IPS-15b (cell line): ENCODE measurements at regions not wholly inside any gene's neighbourhood (a gene's known extent, or its start where the extent isn't known, plus 50 kb on each side); places are given as distances from the start of the nearest gene placed in this dataset.

Experiments used
- H3K27me3 ChIP-seq: one replicate; pipeline ENCODE4 v1.6.1; 2013; ENCODE audit warnings: low read length; ENCODE audit not compliant: control insufficient read depth, insufficient read depth
- H3K36me3 ChIP-seq: one replicate; pipeline ENCODE4 v1.6.1; 2013; ENCODE audit warnings: low read length; ENCODE audit not compliant: control insufficient read depth, insufficient read depth
- H3K4me1 ChIP-seq: one replicate; pipeline ENCODE4 v1.6.1; 2013; ENCODE audit warnings: mild to moderate bottlenecking, low read length; ENCODE audit not compliant: control insufficient read depth, insufficient read depth
- H3K4me3 ChIP-seq: one replicate; pipeline ENCODE4 v1.5.1; 2013; ENCODE audit warnings: low read depth, low read length
- H3K9ac ChIP-seq: one replicate; pipeline ENCODE4 v1.6.1; 2013; ENCODE audit warnings: low read depth, mild to moderate bottlenecking, low read length
- H3K9me3 ChIP-seq: one replicate; pipeline ENCODE4 v1.6.1; 2013; ENCODE audit warnings: mild to moderate bottlenecking, low read length; ENCODE audit not compliant: control insufficient read depth, insufficient read depth

GRCh38 chr18:77461062-77461688, 211.5 kb downstream of the GALR1 start:
- H3K9ac ChIP-seq = no peak overlapping the region
- no peaks in the 10 kb centered on the region for H3K4me1 ChIP-seq
- no peak overlapping the region for H3K4me3 ChIP-seq
- H3K27me3 ChIP-seq = no peaks in the 10 kb centered on the region
- no peaks in the 10 kb centered on the region for H3K9me3 ChIP-seq
- H3K36me3 ChIP-seq = no peaks in the 10 kb centered on the region

- no peaks in the 10 kb centered on the region for H3K36me3 ChIP-seq
Measured at GRCh38 chr18:77464917-77465316, 215.3 kb downstream of the GALR1 start.

GRCh38 chr18:77466890-77467289, 217.2 kb downstream of the GALR1 start:
- H3K9ac ChIP-seq = no peak overlapping the region
- H3K27me3 ChIP-seq = no peaks in the 10 kb centered on the region
- peaks cover 9% of the 10 kb centered on the region for H3K4me1 ChIP-seq
- H3K9me3 ChIP-seq = no peaks in the 10 kb centered on the region
- H3K4me3 ChIP-seq = no peak overlapping the region
- H3K36me3 ChIP-seq = no peaks in the 10 kb centered on the region

More at GRCh38 chr18:77464917-77465316, 215.3 kb downstream of the GALR1 start:
- Histone ChIP-seq H3K4me1 (no peaks in the 10 kb centered on the region), H3K9ac (no peak overlapping the region), H3K27me3 (no peaks in the 10 kb centered on the region), H3K4me3 (no peak overlapping the region), H3K9me3 (no peaks in the 10 kb centered on the region)

GRCh38 chr18:77469131-77469530, 219.5 kb downstream of the GALR1 start:
- Histone ChIP-seq H3K9me3 (no peaks in the 10 kb centered on the region), H3K4me3 (no peak overlapping the region), H3K9ac (no peak overlapping the region), H3K36me3 (no peaks in the 10 kb centered on the region), H3K4me1 (peaks cover 9% of the 10 kb centered on the region), H3K27me3 (no peaks in the 10 kb centered on the region)

GRCh38 chr18:77470569-77471413, 221.1 kb downstream of the GALR1 start:
- H3K4me1 ChIP-seq = peaks cover 9% of the 10 kb centered on the region
- no peak overlapping the region for H3K4me3 ChIP-seq
- no peaks in the 10 kb centered on the region for H3K36me3 ChIP-seq
- no peaks in the 10 kb centered on the region for H3K9me3 ChIP-seq
- no peaks in the 10 kb centered on the region for H3K27me3 ChIP-seq
- no peak overlapping the region for H3K9ac ChIP-seq

- Histone ChIP-seq H3K4me3 (no peak overlapping the region), H3K9me3 (no peaks in the 10 kb centered on the region), H3K9ac (no peak overlapping the region), H3K36me3 (no peaks in the 10 kb centered on the region), H3K27me3 (no peaks in the 10 kb centered on the region), H3K4me1 (peaks cover 9% of the 10 kb centered on the region)
Measured at GRCh38 chr18:77472509-77472908, 222.9 kb downstream of the GALR1 start.

- no peaks in the 10 kb centered on the region for H3K36me3 ChIP-seq
- no peak overlapping the region for H3K4me3 ChIP-seq
- no peaks in the 10 kb centered on the region for H3K9me3 ChIP-seq
- no peak overlapping the region for H3K9ac ChIP-seq
- no peaks in the 10 kb centered on the region for H3K4me1 ChIP-seq
- H3K27me3 ChIP-seq = no peaks in the 10 kb centered on the region
Measured at GRCh38 chr18:77478646-77479442, 229.2 kb downstream of the GALR1 start.

- Histone ChIP-seq H3K9me3 (no peaks in the 10 kb centered on the region), H3K36me3 (no peaks in the 10 kb centered on the region), H3K27me3 (no peaks in the 10 kb centered on the region), H3K4me1 (no peaks in the 10 kb centered on the region), H3K9ac (no peak overlapping the region), H3K4me3 (no peak overlapping the region)
Measured at GRCh38 chr18:77481541-77481940, 231.9 kb downstream of the GALR1 start.

GRCh38 chr18:77482190-77483085, 232.8 kb downstream of the GALR1 start:
- Histone ChIP-seq H3K9ac (no peak overlapping the region), H3K9me3 (no peaks in the 10 kb centered on the region), H3K4me1 (no peaks in the 10 kb centered on the region), H3K27me3 (no peaks in the 10 kb centered on the region), H3K4me3 (no peak overlapping the region), H3K36me3 (no peaks in the 10 kb centered on the region)

GRCh38 chr18:77486985-77487384, 237.3 kb downstream of the GALR1 start:
- Histone ChIP-seq H3K36me3 (no peaks in the 10 kb centered on the region), H3K27me3 (no peaks in the 10 kb centered on the region), H3K4me3 (no peak overlapping the region), H3K9ac (no peak overlapping the region), H3K4me1 (no peaks in the 10 kb centered on the region), H3K9me3 (no peaks in the 10 kb centered on the region)
